ENCODE measurements at regions not wholly inside any gene's neighbourhood (a gene's known extent, or its start where the extent isn't known, plus 50 kb on each side); places are given as distances from the start of the nearest gene placed in this dataset.

GRCh38 chr5:180423133-180423532 lies 70.0 kb upstream of the GFPT2 start:
- TF ChIP-seq CTCF (IDR thresholded peaks at IDR 0.05) (no peak), EZH2 (IDR thresholded peaks at IDR 0.05) (no peak), EZH2phosphoT487 (IDR thresholded peaks at IDR 0.05) (no peak)
- Mint-ChIP-seq H3K4me1 (peaks cover 7% of the 10 kb centered on the region), H3K36me3 (no peaks in the 10 kb centered on the region), H3K4me3 (no peak overlapping the region), H3K9me3 (peaks cover 3% of the 10 kb centered on the region), H3K27ac (no peak overlapping the region), H3K27me3 (ENCODE audit: insufficient read depth, low read depth) (peaks cover 4% of the 10 kb centered on the region)
- Histone ChIP-seq H3K36me3 (no peaks in the 10 kb centered on the region), H3K9ac (no peak overlapping the region), H3K4me2 (no peak overlapping the region), H4K20me1 (ENCODE audit: low read depth) (no peaks in the 10 kb centered on the region), H3K4me1 (no peaks in the 10 kb centered on the region), H3F3A (ENCODE audit: low read depth) (no peaks in the 10 kb centered on the region), H3K27me3 (no peaks in the 10 kb centered on the region), H2AFZ (replicated peaks) (no peak overlapping the region), H3K79me2 (ENCODE audit: low read depth) (no peaks in the 10 kb centered on the region), H3K27ac (no peak overlapping the region), H3K4me3 (no peak overlapping the region), H3K9me3 (ENCODE audit: low read depth) (no peaks in the 10 kb centered on the region)
- DNase-seq (ENCODE audit: low spot score): no peak

DNA sequence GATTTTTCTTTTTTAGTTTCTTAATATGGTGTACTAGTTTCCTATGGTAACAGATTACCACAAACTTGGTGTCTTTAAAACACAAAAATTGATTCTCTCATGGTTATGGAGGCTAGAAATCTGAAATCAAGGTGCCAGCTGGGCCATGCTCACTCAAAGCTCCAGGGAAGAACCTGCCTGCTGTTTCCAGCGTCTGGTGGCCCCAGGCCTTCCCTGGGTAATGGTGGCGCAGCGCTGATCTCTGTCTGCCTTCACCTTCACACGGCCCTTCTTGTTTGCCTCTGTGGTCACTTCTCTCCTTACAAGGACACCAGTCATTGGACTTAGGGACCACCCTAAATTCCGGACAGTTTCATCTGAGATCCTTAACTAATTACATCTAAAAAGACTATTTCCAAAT lies 70.5 kb upstream of the GFPT2 start:
- TF ChIP-seq EZH2 (IDR thresholded peaks at IDR 0.05): no peak
- TF ChIP-seq CTCF (IDR thresholded peaks at IDR 0.05): no peak
- TF ChIP-seq EZH2phosphoT487 (IDR thresholded peaks at IDR 0.05): no peak
- Histone ChIP-seq H3F3A (ENCODE audit: low read depth) (no peaks in the 10 kb centered on the region), H3K4me3 (no peak overlapping the region), H3K4me1 (no peaks in the 10 kb centered on the region), H3K27ac (no peak overlapping the region), H3K4me2 (no peak overlapping the region), H4K20me1 (ENCODE audit: low read depth) (no peaks in the 10 kb centered on the region), H3K36me3 (no peaks in the 10 kb centered on the region), H3K27me3 (no peaks in the 10 kb centered on the region), H3K9ac (no peak overlapping the region), H2AFZ (replicated peaks) (peak overlapping the region; percentile 46), H3K79me2 (ENCODE audit: low read depth) (no peaks in the 10 kb centered on the region), H3K9me3 (ENCODE audit: low read depth) (no peaks in the 10 kb centered on the region)
- Mint-ChIP-seq H3K27me3 (ENCODE audit: insufficient read depth, low read depth) (peaks cover 4% of the 10 kb centered on the region), H3K4me1 (peaks cover 7% of the 10 kb centered on the region), H3K9me3 (peaks cover 3% of the 10 kb centered on the region), H3K4me3 (no peak overlapping the region), H3K36me3 (no peaks in the 10 kb centered on the region), H3K27ac (peak overlapping the region; percentile 16)
- DNase-seq (ENCODE audit: low spot score): no peak

DNA sequence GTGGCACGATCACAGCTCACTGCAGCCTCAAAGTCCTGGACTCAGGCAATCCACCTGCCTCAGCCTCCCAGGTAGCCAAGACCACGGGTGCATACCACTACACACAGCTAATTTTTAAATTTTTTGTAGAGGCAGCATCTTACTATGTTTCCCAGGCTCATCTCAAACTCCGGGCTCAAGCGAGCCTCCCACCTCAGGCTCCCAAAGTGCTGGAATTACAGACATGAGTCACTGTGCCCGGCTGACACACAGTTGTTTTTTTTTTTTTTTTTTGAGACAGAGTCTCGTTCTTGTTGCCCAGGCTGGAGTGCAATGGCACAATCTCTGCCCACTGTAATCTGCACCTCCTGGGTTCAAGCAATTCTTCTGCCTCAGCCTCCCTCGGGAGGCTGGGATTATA lies 70.1 kb upstream of the CNOT6 start:
- no peak overlapping the region for H3K4me3 ChIP-seq
- H3K79me2 ChIP-seq (ENCODE audit: low read depth): no peaks in the 10 kb centered on the region
- no peak overlapping the region for H3K4me2 ChIP-seq
- Mint-ChIP-seq H3K27me3 (ENCODE audit: insufficient read depth, low read depth) (peaks cover 4% of the 10 kb centered on the region), H3K4me3 (no peak overlapping the region), H3K4me1 (peaks cover 7% of the 10 kb centered on the region), H3K9me3 (peaks cover 4% of the 10 kb centered on the region), H3K36me3 (no peaks in the 10 kb centered on the region), H3K27ac (no peak overlapping the region)
- H3K27me3 ChIP-seq: no peaks in the 10 kb centered on the region
- no peaks in the 10 kb centered on the region for H3F3A ChIP-seq (ENCODE audit: low read depth)
- no peaks in the 10 kb centered on the region for H3K36me3 ChIP-seq
- no peaks in the 10 kb centered on the region for H3K4me1 ChIP-seq
- H3K27ac ChIP-seq: no peak overlapping the region
- no peak overlapping the region for H2AFZ ChIP-seq (replicated peaks)
- TF ChIP-seq CTCF (IDR thresholded peaks at IDR 0.05): no peak
- no peak for TF ChIP-seq EZH2 (IDR thresholded peaks at IDR 0.05)
- no peak for TF ChIP-seq EZH2phosphoT487 (IDR thresholded peaks at IDR 0.05)
- DNase-seq (ENCODE audit: low spot score): no peak
- no peaks in the 10 kb centered on the region for H3K9me3 ChIP-seq (ENCODE audit: low read depth)
- H4K20me1 ChIP-seq (ENCODE audit: low read depth): no peaks in the 10 kb centered on the region
- H3K9ac ChIP-seq: no peak overlapping the region
